ENCODE measurements at regions not wholly inside any gene's neighbourhood (a gene's known extent, or its start where the extent isn't known, plus 50 kb on each side); places are given as distances from the start of the nearest gene placed in this dataset.

GRCh38 chr18:1805521-1805920 lies 765.8 kb downstream of the METTL4 start:
- Histone ChIP-seq H3K27ac (no peak overlapping the region), H3K27me3 (replicated peaks) (no peaks in the 10 kb centered on the region), H3K36me3 (replicated peaks) (no peaks in the 10 kb centered on the region), H3K4me3 (ENCODE audit: low read depth, low read length) (no peak overlapping the region)
- no peak for TF ChIP-seq CTCF (IDR thresholded peaks at IDR 0.05; ENCODE audit: low read depth, low read length, missing control alignments)
- DNase-seq = no peak
- in situ Hi-C loops (cut with HindIII; ENCODE audit: low pct_ligation_motif_present, low sequenced_read_pairs) = no loop called here

DNA sequence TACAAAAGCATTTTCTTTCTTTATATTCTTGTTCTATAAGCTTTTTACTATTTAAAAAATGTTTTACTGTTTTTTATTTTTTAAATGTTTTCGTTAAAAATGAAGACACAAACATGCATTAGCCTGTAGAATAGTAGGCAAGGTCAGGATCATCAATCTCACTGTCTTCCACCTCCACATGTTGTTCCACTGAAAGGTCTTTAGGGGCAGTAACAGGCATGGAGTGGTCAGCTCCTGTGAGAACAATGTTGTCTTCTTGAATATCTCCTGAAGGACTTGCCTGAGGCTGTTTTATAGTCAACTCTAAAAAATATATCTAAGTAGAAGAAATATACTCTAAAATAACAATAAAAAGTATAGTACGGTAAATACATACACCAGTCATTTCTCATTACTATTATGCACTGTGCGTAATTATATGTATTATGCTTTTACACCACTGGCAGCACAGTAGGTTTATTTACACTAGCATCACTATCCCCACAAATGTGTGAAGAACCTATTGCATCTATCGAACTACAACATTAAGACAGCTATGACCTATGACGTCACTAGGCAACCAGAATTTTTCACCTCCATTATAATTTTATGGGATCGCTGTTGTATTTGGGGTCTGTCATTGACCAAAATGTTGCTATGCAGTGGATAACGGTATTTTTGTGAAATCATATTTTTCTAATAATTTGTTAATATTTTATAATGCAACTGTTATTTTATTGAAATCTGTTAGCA lies 764.3 kb downstream of the METTL4 start:
- DNase-seq = no peak
- in situ Hi-C loops (cut with HindIII; ENCODE audit: low pct_ligation_motif_present, low sequenced_read_pairs) = no loop called here
- no peak overlapping the region for H3K27ac ChIP-seq
- no peaks in the 10 kb centered on the region for H3K36me3 ChIP-seq (replicated peaks)
- H3K27me3 ChIP-seq (replicated peaks) = no peaks in the 10 kb centered on the region
- no peak for TF ChIP-seq CTCF (IDR thresholded peaks at IDR 0.05; ENCODE audit: low read depth, low read length, missing control alignments)
- H3K4me3 ChIP-seq (ENCODE audit: low read depth, low read length) = no peak overlapping the region

GRCh38 chr18:1811282-1811681 lies 760.0 kb downstream of the METTL4 start:
- no peak overlapping the region for H3K4me3 ChIP-seq (ENCODE audit: low read depth, low read length)
- no peak for TF ChIP-seq CTCF (IDR thresholded peaks at IDR 0.05; ENCODE audit: low read depth, low read length, missing control alignments)
- H3K36me3 ChIP-seq (replicated peaks) = no peaks in the 10 kb centered on the region
- no peak overlapping the region for H3K27ac ChIP-seq
- DNase-seq = no peak
- in situ Hi-C loops (cut with HindIII; ENCODE audit: low pct_ligation_motif_present, low sequenced_read_pairs) = no loop called here
- no peaks in the 10 kb centered on the region for H3K27me3 ChIP-seq (replicated peaks)

DNA sequence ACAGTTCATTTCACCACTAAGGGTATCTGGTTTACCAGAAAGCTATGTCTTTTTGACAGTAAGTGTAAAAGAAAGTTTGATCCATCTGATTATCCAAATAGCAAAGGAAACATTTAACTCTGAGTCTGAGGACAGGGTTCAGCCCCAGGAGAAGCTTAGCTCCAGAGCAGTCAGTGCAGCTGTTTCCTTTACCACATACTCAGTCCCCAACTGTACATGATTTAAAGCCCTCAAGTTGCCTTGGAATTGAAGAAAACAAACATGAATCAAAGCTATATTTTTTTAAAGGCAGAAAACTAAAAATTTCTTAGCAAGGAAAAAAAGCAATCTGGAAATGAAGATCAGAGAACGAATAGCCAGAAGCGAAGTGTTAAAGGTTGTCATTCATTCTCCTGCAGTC lies 746.0 kb downstream of the METTL4 start:
- Histone ChIP-seq H3K36me3 (replicated peaks) (no peaks in the 10 kb centered on the region), H3K27me3 (replicated peaks) (no peaks in the 10 kb centered on the region), H3K4me3 (ENCODE audit: low read depth, low read length) (no peak overlapping the region), H3K27ac (no peak overlapping the region)
- DNase-seq = no peak
- no peak for TF ChIP-seq CTCF (IDR thresholded peaks at IDR 0.05; ENCODE audit: low read depth, low read length, missing control alignments)
- in situ Hi-C loops (cut with HindIII; ENCODE audit: low pct_ligation_motif_present, low sequenced_read_pairs) = no loop called here

DNA sequence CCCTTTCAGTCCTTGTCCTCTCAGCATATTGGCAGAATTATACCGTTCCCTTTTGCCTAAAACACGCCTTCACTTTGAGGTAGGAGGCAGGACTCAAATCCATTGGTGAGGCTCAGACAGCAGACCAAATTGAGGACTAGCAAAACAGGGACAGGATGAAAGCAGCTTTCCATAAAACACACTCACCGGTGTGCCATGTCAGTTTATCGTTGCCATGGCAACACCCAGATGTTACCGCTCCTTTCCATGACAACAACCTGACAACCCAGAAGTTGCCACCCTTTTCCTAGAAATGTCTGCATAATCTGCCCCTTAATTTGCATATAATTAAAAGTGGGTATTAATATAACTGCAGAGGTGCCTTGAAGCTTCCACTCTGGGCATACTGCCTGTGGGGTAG lies 730.4 kb downstream of the METTL4 start:
- DNase-seq = no peak
- Histone ChIP-seq H3K27me3 (replicated peaks) (no peaks in the 10 kb centered on the region), H3K27ac (no peak overlapping the region), H3K4me3 (ENCODE audit: low read depth, low read length) (no peak overlapping the region), H3K36me3 (replicated peaks) (no peaks in the 10 kb centered on the region)
- in situ Hi-C loops (cut with HindIII; ENCODE audit: low pct_ligation_motif_present, low sequenced_read_pairs) = no loop called here
- TF ChIP-seq CTCF (IDR thresholded peaks at IDR 0.05; ENCODE audit: low read depth, low read length, missing control alignments) = no peak

GRCh38 chr18:1846640-1847039 lies 724.7 kb downstream of the METTL4 start:
- H3K4me3 ChIP-seq (ENCODE audit: low read depth, low read length) = no peak overlapping the region
- H3K36me3 ChIP-seq (replicated peaks) = no peaks in the 10 kb centered on the region
- in situ Hi-C loops (cut with HindIII; ENCODE audit: low pct_ligation_motif_present, low sequenced_read_pairs) = no loop called here
- H3K27ac ChIP-seq = no peak overlapping the region
- DNase-seq = peak; percentile 8
- no peak for TF ChIP-seq CTCF (IDR thresholded peaks at IDR 0.05; ENCODE audit: low read depth, low read length, missing control alignments)
- H3K27me3 ChIP-seq (replicated peaks) = no peaks in the 10 kb centered on the region
